ENCODE measurements at regions not wholly inside any gene's neighbourhood (a gene's known extent, or its start where the extent isn't known, plus 50 kb on each side); places are given as distances from the start of the nearest gene placed in this dataset.

DNA sequence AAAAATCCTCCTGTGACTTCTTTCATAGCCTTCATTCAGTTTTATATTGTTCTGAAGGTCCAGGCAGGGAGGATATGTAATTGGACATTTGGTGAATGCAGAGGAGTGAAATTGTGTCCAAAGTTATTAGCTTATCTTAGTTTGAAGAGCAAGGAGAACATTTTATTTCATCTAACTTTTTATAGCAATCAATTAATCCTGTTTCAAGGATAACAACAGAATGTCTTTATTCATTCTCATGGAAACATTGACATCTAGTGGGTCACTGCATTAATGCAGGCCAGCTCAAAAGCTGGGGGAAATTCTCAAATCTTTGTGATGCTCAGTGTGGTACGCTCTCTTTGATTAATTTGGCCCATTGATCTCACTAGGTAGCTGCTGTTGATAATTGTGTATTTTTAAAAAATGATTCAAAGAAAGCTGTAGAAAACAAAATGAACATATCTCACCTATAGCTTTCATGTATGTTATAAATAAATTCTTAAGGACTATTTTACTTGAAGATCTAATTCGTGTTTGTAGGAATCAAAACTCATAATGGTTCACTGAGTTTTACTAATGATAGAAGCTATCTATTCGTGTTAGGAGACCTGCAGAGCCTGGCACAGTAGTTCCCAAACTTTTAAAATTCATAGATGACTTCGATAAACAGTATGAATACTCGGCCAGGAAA, 150.8 kb upstream of the KCNMB2 start:
- TF ChIP-seq, protein P1, sequence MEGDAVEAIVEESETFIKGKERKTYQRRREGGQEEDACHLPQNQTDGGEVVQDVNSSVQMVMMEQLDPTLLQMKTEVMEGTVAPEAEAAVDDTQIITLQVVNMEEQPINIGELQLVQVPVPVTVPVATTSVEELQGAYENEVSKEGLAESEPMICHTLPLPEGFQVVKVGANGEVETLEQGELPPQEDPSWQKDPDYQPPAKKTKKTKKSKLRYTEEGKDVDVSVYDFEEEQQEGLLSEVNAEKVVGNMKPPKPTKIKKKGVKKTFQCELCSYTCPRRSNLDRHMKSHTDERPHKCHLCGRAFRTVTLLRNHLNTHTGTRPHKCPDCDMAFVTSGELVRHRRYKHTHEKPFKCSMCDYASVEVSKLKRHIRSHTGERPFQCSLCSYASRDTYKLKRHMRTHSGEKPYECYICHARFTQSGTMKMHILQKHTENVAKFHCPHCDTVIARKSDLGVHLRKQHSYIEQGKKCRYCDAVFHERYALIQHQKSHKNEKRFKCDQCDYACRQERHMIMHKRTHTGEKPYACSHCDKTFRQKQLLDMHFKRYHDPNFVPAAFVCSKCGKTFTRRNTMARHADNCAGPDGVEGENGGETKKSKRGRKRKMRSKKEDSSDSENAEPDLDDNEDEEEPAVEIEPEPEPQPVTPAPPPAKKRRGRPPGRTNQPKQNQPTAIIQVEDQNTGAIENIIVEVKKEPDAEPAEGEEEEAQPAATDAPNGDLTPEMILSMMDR (conservative IDR thresholded peaks at IDR 0.05 in 1 of 2, IDR thresholded peaks at IDR 0.05 in 1 of 2; ENCODE audit: extremely low read depth in 1 of 2, insufficient read depth in 1 of 2, low read depth in 1 of 2, low read length in 2 of 2), result peak; percentile 77 to 95
- TF ChIP-seq EZH2 (IDR thresholded peaks at IDR 0.05; ENCODE audit: borderline replicate concordance, low read length), result no peak

Data from mammary epithelial cell (primary cell).